DOHH2 (cell line): ENCODE measurements at regions not wholly inside any gene's neighbourhood (a gene's known extent, or its start where the extent isn't known, plus 50 kb on each side); places are given as distances from the start of the nearest gene placed in this dataset.

Experiments
- H3F3A ChIP-seq: fragments of 200-600 bp; sonication (generic), shearing (Covaris generic); 2 replicates; pipeline ENCODE4 v1.6.0; 2016; ENCODE audit warnings: antibody characterized with exemption, mild to moderate bottlenecking; ENCODE audit not compliant: control insufficient read depth, insufficient read depth
- H3K27ac ChIP-seq: fragments of 200-600 bp; sonication (generic); 2 replicates; pipeline ENCODE4 v1.5.1; 2014; ENCODE audit warnings: low read depth, mild to moderate bottlenecking, low read length, moderate library complexity
- H3K27me3 ChIP-seq: fragments of 200-600 bp; sonication (generic); 2 replicates; pipeline ENCODE4 v1.6.1; 2014; ENCODE audit warnings: mild to moderate bottlenecking, low read length, mixed read lengths; ENCODE audit not compliant: control insufficient read depth
- H3K36me3 ChIP-seq: fragments of 200-600 bp; sonication (generic); 2 replicates; pipeline ENCODE4 v1.6.1; 2014; ENCODE audit warnings: mild to moderate bottlenecking, low read length, moderate library complexity, mixed read lengths; ENCODE audit not compliant: control insufficient read depth
- H3K4me1 ChIP-seq: fragments of 200-600 bp; sonication (generic); 2 replicates; pipeline ENCODE4 v1.6.1; 2014; ENCODE audit warnings: mild to moderate bottlenecking, low read length, mixed read lengths; ENCODE audit not compliant: control insufficient read depth
- H3K4me2 ChIP-seq: fragments of 200-600 bp; sonication (generic); 2 replicates; pipeline ENCODE4 v1.6.0; 2014; ENCODE audit warnings: mild to moderate bottlenecking, low read length, moderate library complexity
- H3K4me3 ChIP-seq: fragments of 200-600 bp; sonication (generic); 2 replicates; pipeline ENCODE4 v1.5.1; 2014; ENCODE audit warnings: mild to moderate bottlenecking, low read length, mixed read lengths
- H3K79me2 ChIP-seq: fragments of 200-600 bp; sonication (generic); 2 replicates; pipeline ENCODE4 v1.6.1; 2014; ENCODE audit warnings: mild to moderate bottlenecking, low read length, mixed read lengths; ENCODE audit not compliant: control insufficient read depth
- H3K9me2 ChIP-seq: fragments of 200-600 bp; sonication (generic); replicated peaks from 2 replicates; pipeline ENCODE4 v1.6.1; 2014; ENCODE audit warnings: mild to moderate bottlenecking, low read length, mixed read lengths; ENCODE audit not compliant: control insufficient read depth
- H3K9me3 ChIP-seq: fragments of 200-600 bp; sonication (generic); 2 replicates; pipeline ENCODE4 v1.6.1; 2014; ENCODE audit warnings: antibody characterized with exemption, low read length, mixed read lengths; ENCODE audit not compliant: control insufficient read depth, insufficient read depth
- H4K20me1 ChIP-seq: fragments of 200-600 bp; sonication (generic); 2 replicates; pipeline ENCODE4 v1.6.0; 2014; ENCODE audit warnings: low read depth, mild to moderate bottlenecking, antibody characterized with exemption, low read length, moderate library complexity; ENCODE audit not compliant: control insufficient read depth, insufficient read depth
- EZH2phosphoT487 ChIP-seq: fragments of 200-600 bp; sonication (generic); IDR thresholded peaks from 2 replicates; pipeline ENCODE4 v1.6.1; 2017; ENCODE audit warnings: borderline replicate concordance, mild to moderate bottlenecking, antibody characterized with exemption, low read length, moderate library complexity, mixed read lengths
- TF ChIP-seq, protein P1 (sequence below): fragments of 200-600 bp; sonication (generic); IDR thresholded peaks from one replicate; pipeline ENCODE4 v1.5.1; 2014; ENCODE audit warnings: antibody characterized with exemption, mild to moderate bottlenecking, low read depth, low read length; ENCODE audit not compliant: poor library complexity, severe bottlenecking

- no peaks in the 10 kb centered on the region for H3K4me1 ChIP-seq
- no peaks in the 10 kb centered on the region for H4K20me1 ChIP-seq
- H3K9me3 ChIP-seq = no peaks in the 10 kb centered on the region
- H3K79me2 ChIP-seq = no peaks in the 10 kb centered on the region
- H3K9me2 ChIP-seq = no peaks in the 10 kb centered on the region
- no peaks in the 10 kb centered on the region for H3K27me3 ChIP-seq
- H3F3A ChIP-seq = no peaks in the 10 kb centered on the region
- H3K4me2 ChIP-seq = no peak overlapping the region
- H3K27ac ChIP-seq = no peak overlapping the region
- H3K36me3 ChIP-seq = no peaks in the 10 kb centered on the region
- TF ChIP-seq EZH2phosphoT487 = no peak
- TF ChIP-seq, protein P1, sequence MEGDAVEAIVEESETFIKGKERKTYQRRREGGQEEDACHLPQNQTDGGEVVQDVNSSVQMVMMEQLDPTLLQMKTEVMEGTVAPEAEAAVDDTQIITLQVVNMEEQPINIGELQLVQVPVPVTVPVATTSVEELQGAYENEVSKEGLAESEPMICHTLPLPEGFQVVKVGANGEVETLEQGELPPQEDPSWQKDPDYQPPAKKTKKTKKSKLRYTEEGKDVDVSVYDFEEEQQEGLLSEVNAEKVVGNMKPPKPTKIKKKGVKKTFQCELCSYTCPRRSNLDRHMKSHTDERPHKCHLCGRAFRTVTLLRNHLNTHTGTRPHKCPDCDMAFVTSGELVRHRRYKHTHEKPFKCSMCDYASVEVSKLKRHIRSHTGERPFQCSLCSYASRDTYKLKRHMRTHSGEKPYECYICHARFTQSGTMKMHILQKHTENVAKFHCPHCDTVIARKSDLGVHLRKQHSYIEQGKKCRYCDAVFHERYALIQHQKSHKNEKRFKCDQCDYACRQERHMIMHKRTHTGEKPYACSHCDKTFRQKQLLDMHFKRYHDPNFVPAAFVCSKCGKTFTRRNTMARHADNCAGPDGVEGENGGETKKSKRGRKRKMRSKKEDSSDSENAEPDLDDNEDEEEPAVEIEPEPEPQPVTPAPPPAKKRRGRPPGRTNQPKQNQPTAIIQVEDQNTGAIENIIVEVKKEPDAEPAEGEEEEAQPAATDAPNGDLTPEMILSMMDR = peak; percentile 37
- H3K4me3 ChIP-seq = no peak overlapping the region
Measured at GRCh38 chr7:1377111-1377909, 82.0 kb downstream of the MICALL2 start.

GRCh38 chr7:1378610-1379601 is 80.4 kb downstream of the MICALL2 start:
- Histone ChIP-seq H3K27me3 (no peaks in the 10 kb centered on the region), H3K36me3 (no peaks in the 10 kb centered on the region), H4K20me1 (no peaks in the 10 kb centered on the region), H3F3A (no peaks in the 10 kb centered on the region), H3K9me3 (no peaks in the 10 kb centered on the region), H3K27ac (no peak overlapping the region), H3K4me2 (no peak overlapping the region), H3K79me2 (no peaks in the 10 kb centered on the region), H3K9me2 (no peaks in the 10 kb centered on the region), H3K4me1 (no peaks in the 10 kb centered on the region), H3K4me3 (no peak overlapping the region)
- no peak for TF ChIP-seq EZH2phosphoT487
- TF ChIP-seq, protein P1 = no peak

- TF ChIP-seq EZH2phosphoT487 = no peak
- H3K27ac ChIP-seq = no peak overlapping the region
- H3F3A ChIP-seq = no peaks in the 10 kb centered on the region
- H3K36me3 ChIP-seq = no peaks in the 10 kb centered on the region
- H3K27me3 ChIP-seq = no peaks in the 10 kb centered on the region
- no peaks in the 10 kb centered on the region for H3K9me3 ChIP-seq
- no peak overlapping the region for H3K4me3 ChIP-seq
- H3K79me2 ChIP-seq = no peaks in the 10 kb centered on the region
- no peaks in the 10 kb centered on the region for H3K9me2 ChIP-seq
- H3K4me1 ChIP-seq = no peaks in the 10 kb centered on the region
- H4K20me1 ChIP-seq = no peaks in the 10 kb centered on the region
- H3K4me2 ChIP-seq = no peak overlapping the region
Measured at GRCh38 chr7:1380231-1380815, 78.9 kb downstream of the MICALL2 start.
